ENCODE measurements at regions not wholly inside any gene's neighbourhood (a gene's known extent, or its start where the extent isn't known, plus 50 kb on each side); places are given as distances from the start of the nearest gene placed in this dataset.

GRCh38 chr9:116027951-116028350 lies 125.6 kb upstream of the PAPPA start:
- no peak for TF ChIP-seq EZH2phosphoT487 (IDR thresholded peaks at IDR 0.05; ENCODE audit: insufficient read depth, low read depth)
- TF ChIP-seq EZH2 (IDR thresholded peaks at IDR 0.05; ENCODE audit: insufficient read depth, poor library complexity, severe bottlenecking): no peak
